Right lobe of liver (tissue), 4 donors: ENCODE measurements at regions not wholly inside any gene's neighbourhood (a gene's known extent, or its start where the extent isn't known, plus 50 kb on each side); places are given as distances from the start of the nearest gene placed in this dataset.

ENCODE experiments used
- POLR2A ChIP-seq: fragments of 450-650 bp; IDR thresholded peaks from one replicate; pipeline ENCODE4 v1.6.1; 2017; ENCODE audit warnings: antibody characterized with exemption, mild to moderate bottlenecking
- TF ChIP-seq, protein P1 (sequence below), 4 donors: fragments of 200-600 bp in 3 of 4; fragments of 450-650 bp in 1 of 4; IDR thresholded peaks; one replicate each; pipeline versions ENCODE4 v1.5.1 to v1.8.0; 2016 to 2022; ENCODE audit warnings: antibody characterized with exemption in 4 of 4, mild to moderate bottlenecking in 2 of 4
- donor health status: DM: no; HTN: no; CAD: no.
- donor health status: DM: no; HTN: no; CAD: no.
- donor health status: DM: no; HTN: yes; CAD: no.

DNA sequence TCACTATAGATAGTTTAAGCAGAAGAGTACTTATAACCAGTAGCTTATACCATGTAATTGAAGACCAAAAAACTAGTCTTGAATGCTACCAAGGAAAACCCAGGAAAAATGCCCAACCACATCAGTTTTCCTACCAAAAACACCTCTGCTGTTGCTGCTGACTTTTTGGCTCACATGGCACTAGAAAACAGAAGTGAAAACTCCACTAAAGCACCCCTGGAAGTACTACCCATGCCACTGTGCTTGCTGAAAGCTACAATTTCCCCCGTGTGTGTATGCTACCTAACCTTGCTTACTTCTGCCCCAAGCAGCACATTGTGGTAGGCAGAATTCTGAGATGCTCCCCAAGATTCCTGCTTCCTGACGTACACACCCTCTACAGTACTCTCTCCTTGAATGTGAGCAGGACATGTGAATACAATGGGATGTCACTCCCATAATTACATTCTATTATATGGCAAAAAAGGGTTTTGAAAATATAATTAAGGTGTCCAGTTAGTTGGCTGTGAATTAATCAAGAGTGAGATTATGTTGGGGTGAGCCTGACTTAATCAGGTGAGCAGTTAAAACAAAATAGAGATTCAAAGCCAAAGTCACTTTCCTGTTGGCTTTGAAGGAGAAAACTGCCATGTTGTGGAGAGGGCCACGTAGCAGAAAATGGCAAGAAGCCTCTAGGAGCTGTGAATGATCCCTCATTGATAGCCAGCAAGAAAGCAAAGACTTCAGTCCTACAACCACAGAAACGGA lies 209.8 kb upstream of the MARCKS start:
- TF ChIP-seq POLR2A, result no peak
- TF ChIP-seq, protein P1, sequence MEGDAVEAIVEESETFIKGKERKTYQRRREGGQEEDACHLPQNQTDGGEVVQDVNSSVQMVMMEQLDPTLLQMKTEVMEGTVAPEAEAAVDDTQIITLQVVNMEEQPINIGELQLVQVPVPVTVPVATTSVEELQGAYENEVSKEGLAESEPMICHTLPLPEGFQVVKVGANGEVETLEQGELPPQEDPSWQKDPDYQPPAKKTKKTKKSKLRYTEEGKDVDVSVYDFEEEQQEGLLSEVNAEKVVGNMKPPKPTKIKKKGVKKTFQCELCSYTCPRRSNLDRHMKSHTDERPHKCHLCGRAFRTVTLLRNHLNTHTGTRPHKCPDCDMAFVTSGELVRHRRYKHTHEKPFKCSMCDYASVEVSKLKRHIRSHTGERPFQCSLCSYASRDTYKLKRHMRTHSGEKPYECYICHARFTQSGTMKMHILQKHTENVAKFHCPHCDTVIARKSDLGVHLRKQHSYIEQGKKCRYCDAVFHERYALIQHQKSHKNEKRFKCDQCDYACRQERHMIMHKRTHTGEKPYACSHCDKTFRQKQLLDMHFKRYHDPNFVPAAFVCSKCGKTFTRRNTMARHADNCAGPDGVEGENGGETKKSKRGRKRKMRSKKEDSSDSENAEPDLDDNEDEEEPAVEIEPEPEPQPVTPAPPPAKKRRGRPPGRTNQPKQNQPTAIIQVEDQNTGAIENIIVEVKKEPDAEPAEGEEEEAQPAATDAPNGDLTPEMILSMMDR (IDR thresholded peaks at IDR 0.05), result no peak
